Suprapubic skin (tissue), 4 donors: ENCODE measurements at regions not wholly inside any gene's neighbourhood (a gene's known extent, or its start where the extent isn't known, plus 50 kb on each side); places are given as distances from the start of the nearest gene placed in this dataset.

Experiments
- POLR2A ChIP-seq, 2 donors: fragments of 450-650 bp; IDR thresholded peaks; one replicate each; pipeline ENCODE4 v1.6.1; 2017; ENCODE audit warnings: antibody characterized with exemption in 2 of 2, mild to moderate bottlenecking in 2 of 2, moderate library complexity in 2 of 2
- POLR2AphosphoS5 ChIP-seq, 3 donors: sonication (generic); formaldehyde crosslinking; IDR thresholded peaks; one replicate each; pipeline ENCODE4 v1.6.1; 2017; ENCODE audit warnings: antibody characterized with exemption in 3 of 3

- TF ChIP-seq POLR2A (IDR thresholded peaks at IDR 0.05) (no peak), POLR2AphosphoS5 (IDR thresholded peaks at IDR 0.05) (no peak)
Observed at GRCh38 chr12:89775063-89775985, 66.7 kb upstream of the ATP2B1 start.
